ENCODE measurements at regions not wholly inside any gene's neighbourhood (a gene's known extent, or its start where the extent isn't known, plus 50 kb on each side); places are given as distances from the start of the nearest gene placed in this dataset.

DNA sequence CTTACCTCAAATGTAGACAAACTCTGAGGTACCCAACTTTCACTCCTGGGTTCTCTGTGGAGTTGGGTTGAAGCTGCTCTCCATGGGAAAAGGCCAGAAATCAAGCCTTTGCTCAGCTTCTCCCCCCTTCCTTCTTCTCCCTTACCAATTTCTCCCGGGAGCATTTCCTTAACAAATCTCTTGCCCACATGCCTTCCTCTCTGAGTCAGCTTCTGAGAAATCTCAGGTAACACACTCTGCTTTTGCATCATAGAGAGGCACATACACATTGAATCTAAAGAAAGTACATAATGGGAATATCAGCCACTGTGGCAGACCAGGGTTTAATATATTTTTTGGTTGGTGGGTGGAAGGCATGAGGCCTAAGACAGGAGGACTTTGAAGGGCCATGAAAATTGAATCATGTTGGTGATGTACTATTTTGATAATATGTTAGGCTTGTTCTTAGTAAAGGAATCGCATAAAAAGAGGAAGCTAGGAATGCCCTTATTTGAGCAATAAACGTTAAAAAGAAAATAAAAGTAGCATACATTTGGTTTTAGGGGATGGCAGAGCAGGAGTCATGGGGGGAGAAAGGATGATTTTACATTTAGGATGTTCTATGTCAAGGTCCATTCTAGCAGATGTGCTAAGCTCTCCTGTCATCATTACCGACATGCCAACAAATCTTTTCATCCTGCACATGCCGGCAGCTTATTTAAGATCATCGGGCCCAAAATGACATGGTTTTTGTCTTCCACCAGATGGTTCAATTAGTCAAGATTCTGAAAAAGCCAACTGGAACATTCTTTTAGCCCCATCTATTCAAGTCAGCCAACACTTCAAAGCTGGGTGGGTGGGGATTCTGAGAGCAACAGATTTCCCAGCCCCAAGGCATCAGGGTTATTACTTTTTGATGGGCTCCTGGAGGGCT lies 199.5 kb upstream of the CLINT1 start:
- TF ChIP-seq, protein P1, sequence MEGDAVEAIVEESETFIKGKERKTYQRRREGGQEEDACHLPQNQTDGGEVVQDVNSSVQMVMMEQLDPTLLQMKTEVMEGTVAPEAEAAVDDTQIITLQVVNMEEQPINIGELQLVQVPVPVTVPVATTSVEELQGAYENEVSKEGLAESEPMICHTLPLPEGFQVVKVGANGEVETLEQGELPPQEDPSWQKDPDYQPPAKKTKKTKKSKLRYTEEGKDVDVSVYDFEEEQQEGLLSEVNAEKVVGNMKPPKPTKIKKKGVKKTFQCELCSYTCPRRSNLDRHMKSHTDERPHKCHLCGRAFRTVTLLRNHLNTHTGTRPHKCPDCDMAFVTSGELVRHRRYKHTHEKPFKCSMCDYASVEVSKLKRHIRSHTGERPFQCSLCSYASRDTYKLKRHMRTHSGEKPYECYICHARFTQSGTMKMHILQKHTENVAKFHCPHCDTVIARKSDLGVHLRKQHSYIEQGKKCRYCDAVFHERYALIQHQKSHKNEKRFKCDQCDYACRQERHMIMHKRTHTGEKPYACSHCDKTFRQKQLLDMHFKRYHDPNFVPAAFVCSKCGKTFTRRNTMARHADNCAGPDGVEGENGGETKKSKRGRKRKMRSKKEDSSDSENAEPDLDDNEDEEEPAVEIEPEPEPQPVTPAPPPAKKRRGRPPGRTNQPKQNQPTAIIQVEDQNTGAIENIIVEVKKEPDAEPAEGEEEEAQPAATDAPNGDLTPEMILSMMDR (IDR thresholded peaks at IDR 0.05), result no peak
- TF ChIP-seq POLR2A (IDR thresholded peaks at IDR 0.05), result no peak

All from Peyer's patch (tissue), 4 donors.